Kidney (tissue), 13 donors: ENCODE measurements at regions not wholly inside any gene's neighbourhood (a gene's known extent, or its start where the extent isn't known, plus 50 kb on each side); places are given as distances from the start of the nearest gene placed in this dataset.

ENCODE experiments used
- DNase-seq, 5 donors: peaks; one replicate each; pipeline ENCODE4 v3.0.0-alpha.2; 2013 to 2020
- FAIRE-seq: peaks from 2 replicates; lab custom pipeline; 2012; peaks lifted over from hg19 to GRCh38; lab: Jason Lieb, UNC
- H3K27ac ChIP-seq, 2 donors: one replicate each; pipeline ENCODE4 v1.7.0; 2013; ENCODE audit warnings: low read depth in 2 of 2, low read length in 2 of 2, inconsistent platforms in 1 of 2
- H3K27me3 ChIP-seq: one replicate; pipeline ENCODE4 v1.7.1; 2013; ENCODE audit warnings: low read length, inconsistent platforms; ENCODE audit not compliant: control insufficient read depth, insufficient read depth
- H3K36me3 ChIP-seq, 3 donors: one replicate each; pipeline versions ENCODE4 v1.7.0 to v1.7.1; 2013; ENCODE audit warnings: low read length in 3 of 3, control low read depth in 1 of 3, inconsistent platforms in 1 of 3; ENCODE audit not compliant: insufficient read depth in 3 of 3, control insufficient read depth in 2 of 3
- H3K4me1 ChIP-seq, 3 donors: one replicate each; pipeline versions ENCODE4 v1.7.0 to v1.7.1; 2013; ENCODE audit warnings: low read length in 3 of 3, inconsistent platforms in 1 of 3, low read depth in 1 of 3; ENCODE audit not compliant: control insufficient read depth in 2 of 3, insufficient read depth in 2 of 3
- H3K4me3 ChIP-seq, 3 donors: one replicate each; pipeline versions ENCODE4 v1.7.0 to v1.8.1; 2013; ENCODE audit warnings: low read length in 3 of 3, control low read depth in 1 of 3, inconsistent platforms in 1 of 3
- H3K9ac ChIP-seq, 3 donors: one replicate each; pipeline versions ENCODE4 v1.7.0 to v1.7.1; 2013; ENCODE audit warnings: low read length in 3 of 3, control low read depth in 1 of 3, inconsistent platforms in 1 of 3
- H3K9me3 ChIP-seq, 3 donors: one replicate each; pipeline versions ENCODE4 v1.7.0 to v1.7.1; 2013; ENCODE audit warnings: low read length in 3 of 3, control low read depth in 1 of 3, inconsistent platforms in 1 of 3; ENCODE audit not compliant: control insufficient read depth in 2 of 3, insufficient read depth in 1 of 3
- CTCF ChIP-seq: IDR thresholded peaks from 3 replicates; pipeline ENCODE4 v1.5.1; 2012; ENCODE audit warnings: mild to moderate bottlenecking, moderate library complexity, borderline replicate concordance; ENCODE audit not compliant: insufficient read depth; ENCODE audit errors: extremely low read depth
- intact Hi-C: fragments of 100-400 bp; cut with DNase I; formaldehyde crosslinking; loops from one replicate; pipeline ENCODE4 v1.11.1; 2022
- donor health status: control.
- donor health status: control.
- donor health status: control.
- donor health status: control.
- donor health status: control.
- donor health status: DM: yes; HTN: yes; CAD: no.
- donor health status: Normal renal cell carcinoma (clear cell type).

GRCh38 chr13:33364192-33364591 is 78.6 kb upstream of the STARD13 start:
- Histone ChIP-seq H3K9ac (no peak overlapping the region), H3K27me3 (no peaks in the 10 kb centered on the region), H3K4me3 (no peak overlapping the region), H3K36me3 (no peaks in the 10 kb centered on the region), H3K27ac (no peak overlapping the region), H3K4me1 (no peaks in the 10 kb centered on the region), H3K9me3 (no peaks in the 10 kb centered on the region)
- intact Hi-C loops, result no loop called here
- FAIRE-seq (no peak), DNase-seq (no peak)
- no peak for TF ChIP-seq CTCF

- Histone ChIP-seq H3K27ac (no peak overlapping the region), H3K4me1 (no peaks in the 10 kb centered on the region), H3K9me3 (no peaks in the 10 kb centered on the region), H3K9ac (no peak overlapping the region), H3K4me3 (no peak overlapping the region), H3K27me3 (no peaks in the 10 kb centered on the region), H3K36me3 (no peaks in the 10 kb centered on the region)
- FAIRE-seq (no peak), DNase-seq (no peak)
- intact Hi-C loops, result no loop called here
- no peak for TF ChIP-seq CTCF
Observed at GRCh38 chr13:33366469-33367062, 81.0 kb upstream of the STARD13 start.

- Histone ChIP-seq H3K27ac (peak overlapping the region in 1 of 2 donors; percentile 9), H3K36me3 (no peaks in the 10 kb centered on the region), H3K9me3 (no peaks in the 10 kb centered on the region), H3K4me1 (no peaks in the 10 kb centered on the region), H3K4me3 (no peak overlapping the region), H3K9ac (no peak overlapping the region), H3K27me3 (no peaks in the 10 kb centered on the region)
- intact Hi-C loops, result no loop called here
- no peak for TF ChIP-seq CTCF
- DNase-seq, result no peak
- FAIRE-seq, result no peak
Observed at GRCh38 chr13:33367171-33367895, 81.8 kb upstream of the STARD13 start.
